Activated T-helper 1 cell treated with anti-CD3 and anti-CD28 coated beads, Interleukin-2, amount 50 U/mL, for 16 hours (primary cell): ENCODE measurements at regions not wholly inside any gene's neighbourhood (a gene's known extent, or its start where the extent isn't known, plus 50 kb on each side); places are given as distances from the start of the nearest gene placed in this dataset.
A peak's percentile ranks its signal among the peaks of the same experiment; 100 is the strongest.
"Not testable (repeated sequence)": the region's sequence is repeated elsewhere in the genome, so short reads cannot be mapped to it uniquely, and the experiment has no call there.

Experiments used
- DNase-seq, 2 donors: peaks; one replicate each; pipeline ENCODE4 v3.0.0-alpha.2; 2020; ENCODE audit warnings: low read depth in 1 of 2, low spot score in 1 of 2

- no peak for DNase-seq
Measured at GRCh38 chr16:17942067-17942466, 394.5 kb downstream of the NPIPA8 start.

GRCh38 chr16:17940584-17941364, 395.8 kb downstream of the NPIPA8 start:
- no peak for DNase-seq

- DNase-seq = no peak
Measured at GRCh38 chr16:17939723-17940122, 396.8 kb downstream of the NPIPA8 start.

- no peak for DNase-seq
Measured at GRCh38 chr16:17939122-17939536, 397.4 kb downstream of the NPIPA8 start.

GRCh38 chr16:17938546-17938945, 398.0 kb downstream of the NPIPA8 start:
- no peak for DNase-seq

GRCh38 chr16:17936766-17937402, 399.7 kb downstream of the NPIPA8 start:
- DNase-seq = no peak

GRCh38 chr16:17930280-17930679, 406.3 kb downstream of the NPIPA8 start:
- DNase-seq = no peak

GRCh38 chr16:17926866-17927399, 409.6 kb downstream of the NPIPA8 start:
- no peak for DNase-seq

GRCh38 chr16:17926461-17926860, 410.1 kb downstream of the NPIPA8 start:
- DNase-seq = no peak

GRCh38 chr16:17925761-17926160, 410.8 kb downstream of the NPIPA8 start:
- no peak for DNase-seq

- DNase-seq = peak; percentile 9
Measured at GRCh38 chr16:17921357-17921978, 415.1 kb downstream of the NPIPA8 start.

GRCh38 chr16:17917316-17918019, 419.1 kb downstream of the NPIPA8 start:
- DNase-seq = no peak

GRCh38 chr16:17915791-17916190, 420.7 kb downstream of the NPIPA8 start:
- DNase-seq = no peak

- DNase-seq = no peak
Measured at GRCh38 chr16:17914168-17914567, 422.4 kb downstream of the NPIPA8 start.

- DNase-seq = not testable (repeated sequence)
Measured at GRCh38 chr16:17911578-17911977, 425.0 kb downstream of the NPIPA8 start.

GRCh38 chr16:17906626-17907025, 429.9 kb downstream of the NPIPA8 start:
- not testable (repeated sequence) for DNase-seq

GRCh38 chr16:17901309-17901708, 430.5 kb upstream of the XYLT1 start:
- no peak for DNase-seq

- no peak for DNase-seq
Measured at GRCh38 chr16:17899141-17899540, 428.4 kb upstream of the XYLT1 start.

- no peak for DNase-seq
Measured at GRCh38 chr16:17887963-17888362, 417.2 kb upstream of the XYLT1 start.

GRCh38 chr16:17885659-17886207, 415.0 kb upstream of the XYLT1 start:
- DNase-seq = no peak

GRCh38 chr16:17877821-17878360, 407.1 kb upstream of the XYLT1 start:
- no peak for DNase-seq
